Keratinocyte (primary cell): ENCODE measurements at regions not wholly inside any gene's neighbourhood (a gene's known extent, or its start where the extent isn't known, plus 50 kb on each side); places are given as distances from the start of the nearest gene placed in this dataset.

Experiments used
- DNase-seq: peaks from one replicate; pipeline ENCODE4 v3.0.0-alpha.2; 2011; ENCODE audit warnings: low read depth, missing footprints, low spot score
- FAIRE-seq: peaks from 2 replicates; lab custom pipeline; 2011; peaks lifted over from hg19 to GRCh38; lab: Jason Lieb, UNC
- H2AFZ ChIP-seq: 2 replicates; pipeline ENCODE4 v1.6.0; 2012; ENCODE audit warnings: low read length, control low read depth, inconsistent platforms; ENCODE audit not compliant: control insufficient read depth
- H3K27ac ChIP-seq: 2 replicates; pipeline ENCODE4 v1.5.1; 2011; ENCODE audit warnings: low read length; ENCODE audit not compliant: control insufficient read depth, insufficient read depth
- H3K27me3 ChIP-seq: 3 replicates; pipeline ENCODE4 v1.6.0; 2011; ENCODE audit warnings: low read length; ENCODE audit not compliant: control insufficient read depth, insufficient read depth; ENCODE audit errors: extremely low read depth
- H3K36me3 ChIP-seq, 2 experiments: 2 replicates in 1 of 2; 3 replicates in 1 of 2; pipeline ENCODE4 v1.5.1; 2011; ENCODE audit warnings: low read length in 2 of 2, mild to moderate bottlenecking in 1 of 2; ENCODE audit not compliant: control insufficient read depth in 2 of 2, insufficient read depth in 2 of 2; ENCODE audit errors: extremely low read depth in 1 of 2
- H3K4me1 ChIP-seq: 3 replicates; pipeline ENCODE4 v1.5.1; 2011; ENCODE audit warnings: low read length; ENCODE audit not compliant: control insufficient read depth, insufficient read depth; ENCODE audit errors: extremely low read depth
- H3K4me2 ChIP-seq: 3 replicates; pipeline ENCODE4 v1.6.0; 2011; ENCODE audit warnings: low read depth, low read length; ENCODE audit not compliant: control insufficient read depth, insufficient read depth; ENCODE audit errors: extremely low read depth
- H3K4me3 ChIP-seq, 3 experiments: fragments of 200-600 bp in 1 of 3; sonication (generic) in 1 of 3; 2 replicates in 2 of 3; 3 replicates in 1 of 3; pipeline ENCODE4 v1.5.1; 2011 to 2016; ENCODE audit warnings: low read length in 3 of 3, mild to moderate bottlenecking in 3 of 3, control low read depth in 2 of 3, inconsistent platforms in 1 of 3, low read depth in 1 of 3, mixed read lengths in 1 of 3, mixed run types in 1 of 3, moderate library complexity in 1 of 3; ENCODE audit not compliant: control insufficient read depth in 2 of 3, insufficient read depth in 2 of 3; ENCODE audit errors: extremely low read depth in 1 of 3
- H3K79me2 ChIP-seq: 2 replicates; pipeline ENCODE4 v1.6.0; 2012; ENCODE audit warnings: low read length; ENCODE audit not compliant: control insufficient read depth, insufficient read depth
- H3K9ac ChIP-seq: 3 replicates; pipeline ENCODE4 v1.6.0; 2011; ENCODE audit warnings: low read length; ENCODE audit not compliant: control insufficient read depth, insufficient read depth; ENCODE audit errors: extremely low read depth
- H3K9me1 ChIP-seq: 3 replicates; pipeline ENCODE4 v1.6.0; 2011; ENCODE audit warnings: low read length; ENCODE audit not compliant: control insufficient read depth, insufficient read depth; ENCODE audit errors: extremely low read depth
- H3K9me3 ChIP-seq: 2 replicates; pipeline ENCODE4 v1.5.1; 2012; ENCODE audit warnings: low read depth, low read length; ENCODE audit not compliant: control insufficient read depth
- H4K20me1 ChIP-seq: 3 replicates; pipeline ENCODE4 v1.6.0; 2011; ENCODE audit warnings: low read length; ENCODE audit not compliant: control insufficient read depth, insufficient read depth; ENCODE audit errors: extremely low read depth
- CTCF ChIP-seq, 3 experiments: IDR thresholded peaks in 1 of 3; conservative IDR thresholded peaks in 1 of 3; optimal IDR thresholded peaks in 1 of 3; 2 replicates in 2 of 3; 3 replicates in 1 of 3; pipeline versions ENCODE3 to v1.5.1; 2011; ENCODE audit warnings: low read length in 3 of 3, mild to moderate bottlenecking in 3 of 3, moderate library complexity in 2 of 3, control low read depth in 1 of 3, inconsistent platforms in 1 of 3; ENCODE audit not compliant: insufficient read depth in 2 of 3; ENCODE audit errors: extremely low read depth in 1 of 3
- EZH2 ChIP-seq: IDR thresholded peaks from one replicate; pipeline ENCODE4 v1.6.1; 2012; ENCODE audit warnings: inconsistent platforms, mild to moderate bottlenecking, low read length, moderate library complexity
- dilution Hi-C: fragments of 300-500 bp; cut with MboI; formaldehyde crosslinking; loops from one replicate; pipeline ENCODE4 v1.7.0; 2020; ENCODE audit warnings: low sequenced_read_pairs; ENCODE audit not compliant: extremely low pct_ligation_motif_present

- no peaks in the 10 kb centered on the region for H3K9me3 ChIP-seq
- peak overlapping the region; percentile 31 for H3K4me2 ChIP-seq
- H3K79me2 ChIP-seq, result no peaks in the 10 kb centered on the region
- TF ChIP-seq CTCF (optimal IDR thresholded peaks at IDR 0.05 in 1 of 3, IDR thresholded peaks at IDR 0.05 in 1 of 3, conservative IDR thresholded peaks at IDR 0.05 in 1 of 3; ENCODE audit: extremely low read depth in 1 of 3, insufficient read depth in 2 of 3, low read length in 3 of 3) (no peak), EZH2 (no peak)
- no peaks in the 10 kb centered on the region for H4K20me1 ChIP-seq
- no peaks in the 10 kb centered on the region for H3K9me1 ChIP-seq
- no peak overlapping the region for H3K4me3 ChIP-seq
- dilution Hi-C loops, result no loop called here
- no peak overlapping the region for H2AFZ ChIP-seq
- DNase-seq (no peak), FAIRE-seq (no peak)
- no peak overlapping the region for H3K9ac ChIP-seq
- H3K36me3 ChIP-seq, result no peaks in the 10 kb centered on the region
- H3K27ac ChIP-seq, result peak overlapping the region; percentile 16
- H3K27me3 ChIP-seq, result no peaks in the 10 kb centered on the region
- peaks cover 59% of the 10 kb centered on the region for H3K4me1 ChIP-seq
These were observed 165.5 kb downstream of the SYK start for GRCh38 chr9:90967145-90967538.

- Histone ChIP-seq H3K27me3 (no peaks in the 10 kb centered on the region), H3K79me2 (no peaks in the 10 kb centered on the region), H2AFZ (no peak overlapping the region), H3K27ac (peak overlapping the region; percentile 82), H3K4me1 (peaks cover 72% of the 10 kb centered on the region), H3K9me3 (no peaks in the 10 kb centered on the region), H3K4me3 (no peak overlapping the region), H3K36me3 (no peaks in the 10 kb centered on the region), H3K4me2 (no peak overlapping the region), H3K9me1 (no peaks in the 10 kb centered on the region), H3K9ac (no peak overlapping the region), H4K20me1 (no peaks in the 10 kb centered on the region)
- DNase-seq, result peak; percentile 82
- dilution Hi-C loops, result no loop called here
- no peak for TF ChIP-seq EZH2
- TF ChIP-seq CTCF (optimal IDR thresholded peaks at IDR 0.05 in 1 of 3, IDR thresholded peaks at IDR 0.05 in 1 of 3, conservative IDR thresholded peaks at IDR 0.05 in 1 of 3; ENCODE audit: extremely low read depth in 1 of 3, insufficient read depth in 2 of 3, low read length in 3 of 3), result no peak
- peak; percentile 87 for FAIRE-seq
These were observed 167.5 kb downstream of the SYK start for GRCh38 chr9:90969021-90969675.
